HG02610 (cell line): ENCODE measurements at regions not wholly inside any gene's neighbourhood (a gene's known extent, or its start where the extent isn't known, plus 50 kb on each side); places are given as distances from the start of the nearest gene placed in this dataset.
A peak's percentile ranks its signal among the peaks of the same experiment; 100 is the strongest.
"Not testable (repeated sequence)": the region's sequence is repeated elsewhere in the genome, so short reads cannot be mapped to it uniquely, and the experiment has no call there.

Experiments
- ATAC-seq: cut with Tn5 transposase; IDR thresholded peaks from one replicate; pipeline ENCODE4 v1.9.1; 2021; ENCODE audit warnings: mild to moderate bottlenecking, moderate library complexity; ENCODE audit not compliant: unreplicated experiment

GRCh38 chr9:72433616-72434267, 68.7 kb upstream of the ZFAND5 start:
- not testable (repeated sequence) for ATAC-seq

GRCh38 chr9:72431036-72431435, 66.0 kb upstream of the ZFAND5 start:
- ATAC-seq: no peak

GRCh38 chr9:72428329-72428728, 63.3 kb upstream of the ZFAND5 start:
- ATAC-seq: no peak

DNA sequence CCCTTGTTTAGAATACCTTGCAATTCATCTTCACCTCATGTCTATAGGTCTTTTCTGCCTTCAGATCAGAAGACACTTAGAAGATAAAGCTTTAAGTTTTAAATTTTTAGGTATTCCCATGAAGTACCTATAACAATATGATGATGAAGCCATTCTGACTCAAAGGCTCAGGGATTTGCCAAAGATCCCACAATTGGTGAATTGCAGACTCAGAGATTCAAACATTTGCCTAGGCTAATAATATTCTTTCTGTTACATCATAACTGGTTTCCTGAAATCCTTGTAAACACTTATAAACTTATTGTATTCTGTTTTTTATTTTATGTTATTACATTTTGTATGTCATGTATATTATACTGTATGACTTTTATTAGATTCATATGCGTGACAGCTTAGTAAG, 62.8 kb upstream of the ZFAND5 start:
- ATAC-seq: no peak

- ATAC-seq: no peak
These were observed 59.1 kb upstream of the ZFAND5 start for GRCh38 chr9:72424131-72424530.

- ATAC-seq: no peak
These were observed 57.2 kb upstream of the ZFAND5 start for GRCh38 chr9:72422214-72422613.

- ATAC-seq: no peak
These were observed 55.8 kb upstream of the ZFAND5 start for GRCh38 chr9:72420783-72421182.

- ATAC-seq: no peak
These were observed 50.9 kb upstream of the ZFAND5 start for GRCh38 chr9:72415948-72416347.

- peak; percentile 98 for ATAC-seq
These were observed 50.2 kb upstream of the ZFAND5 start for GRCh38 chr9:72415163-72415562.
